KBM-7 (cell line): ENCODE measurements at regions not wholly inside any gene's neighbourhood (a gene's known extent, or its start where the extent isn't known, plus 50 kb on each side); places are given as distances from the start of the nearest gene placed in this dataset.

Experiments used
- DNase-seq: peaks from one replicate; pipeline ENCODE4 v3.0.0-alpha.2; 2015
- in situ Hi-C: fragments of 300-500 bp; cut with MboI; formaldehyde crosslinking; loops from 2 replicates; pipeline ENCODE4 v1.14.3; 2020; ENCODE audit warnings: low sequenced_read_pairs, low pct_unique_long_range_greater_than_20kb, mixed read lengths

GRCh38 chr7:11895337-11895736 is 63.3 kb upstream of the THSD7A start:
- in situ Hi-C loops = no loop called here

GRCh38 chr7:11896663-11897062 is 64.7 kb upstream of the THSD7A start:
- no peak for DNase-seq
- in situ Hi-C loops = no loop called here

More at GRCh38 chr7:11895337-11895736, 63.3 kb upstream of the THSD7A start:
- no peak for DNase-seq

- in situ Hi-C loops = no loop called here
- no peak for DNase-seq
Measured at GRCh38 chr7:11899247-11899646, 67.2 kb upstream of the THSD7A start.

- in situ Hi-C loops = no loop called here
- DNase-seq = no peak
Measured at GRCh38 chr7:11910253-11910652, 78.3 kb upstream of the THSD7A start.

GRCh38 chr7:11911900-11912299 is 79.9 kb upstream of the THSD7A start:
- in situ Hi-C loops = no loop called here
- DNase-seq = no peak

GRCh38 chr7:11914645-11915044 is 82.6 kb upstream of the THSD7A start:
- DNase-seq = no peak
- in situ Hi-C loops = no loop called here

- no peak for DNase-seq
Measured at GRCh38 chr7:11923376-11923930, 91.5 kb upstream of the THSD7A start.

DNA sequence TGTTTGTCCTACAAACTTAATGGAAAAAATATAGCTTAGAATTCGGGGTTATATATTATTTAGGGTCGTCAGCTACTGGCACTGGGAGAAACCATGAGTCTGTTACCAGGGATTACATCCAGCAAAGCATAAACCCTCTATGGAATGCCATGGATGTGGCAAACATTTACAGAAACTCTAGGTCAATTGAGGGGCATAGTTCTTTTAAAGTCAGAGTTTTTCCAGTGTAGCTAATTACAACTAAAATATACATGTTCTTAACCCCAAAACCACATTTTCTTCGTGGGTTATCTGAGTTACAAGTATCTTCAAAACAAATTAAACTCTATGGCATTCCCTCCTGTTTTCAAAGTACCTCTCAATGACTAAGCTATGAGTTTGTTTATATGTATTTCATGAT is 99.3 kb upstream of the THSD7A start:
- in situ Hi-C loops = no loop called here
- DNase-seq = no peak

More at GRCh38 chr7:11923376-11923930, 91.5 kb upstream of the THSD7A start:
- in situ Hi-C loops = no loop called here

- in situ Hi-C loops = no loop called here
- no peak for DNase-seq
Measured at GRCh38 chr7:11934796-11935195, 102.8 kb upstream of the THSD7A start.

GRCh38 chr7:11935905-11936304 is 103.9 kb upstream of the THSD7A start:
- no peak for DNase-seq
- in situ Hi-C loops = no loop called here

DNA sequence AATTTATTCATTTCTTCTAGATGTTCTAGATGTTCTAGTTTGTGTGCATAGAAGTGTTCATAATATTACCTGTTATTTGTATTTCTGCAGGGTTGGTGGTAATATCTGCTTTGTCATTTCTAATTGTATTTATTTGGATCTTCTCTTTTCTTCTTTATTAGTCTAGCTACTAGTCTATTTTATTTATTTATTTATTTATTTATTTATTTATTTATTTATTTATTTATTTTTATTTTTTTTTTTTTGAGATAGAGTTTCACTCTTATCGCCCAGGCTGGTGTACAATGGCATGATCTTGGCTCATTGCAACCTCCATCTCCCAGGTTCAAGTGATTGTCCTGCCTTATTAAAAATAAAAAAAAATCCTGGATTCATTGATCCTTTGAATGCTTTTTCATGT is 114.8 kb upstream of the THSD7A start:
- DNase-seq = no peak
- in situ Hi-C loops = no loop called here

DNA sequence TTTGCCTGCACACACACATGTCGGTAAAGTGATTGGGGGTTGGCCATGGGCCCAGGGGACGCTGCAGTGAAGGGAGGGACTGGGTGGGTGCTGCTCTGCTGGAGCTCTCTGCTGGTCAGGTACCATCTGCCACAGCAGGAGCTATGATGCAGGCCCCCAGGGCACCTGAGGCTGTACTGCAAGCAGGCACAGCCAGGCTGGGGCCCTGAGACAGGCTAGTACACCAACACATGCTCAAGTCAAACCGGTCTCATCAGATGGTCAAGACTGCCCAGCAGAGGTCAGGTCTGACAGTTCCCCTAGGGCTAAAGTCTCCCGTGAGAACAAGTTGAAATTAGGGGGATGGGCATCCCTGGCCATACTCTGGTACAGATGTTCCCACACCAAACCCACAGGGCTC is 118.3 kb upstream of the THSD7A start:
- in situ Hi-C loops = no loop called here
- no peak for DNase-seq

- in situ Hi-C loops = no loop called here
- DNase-seq = no peak
Measured at GRCh38 chr7:11950942-11951341, 118.9 kb upstream of the THSD7A start.

DNA sequence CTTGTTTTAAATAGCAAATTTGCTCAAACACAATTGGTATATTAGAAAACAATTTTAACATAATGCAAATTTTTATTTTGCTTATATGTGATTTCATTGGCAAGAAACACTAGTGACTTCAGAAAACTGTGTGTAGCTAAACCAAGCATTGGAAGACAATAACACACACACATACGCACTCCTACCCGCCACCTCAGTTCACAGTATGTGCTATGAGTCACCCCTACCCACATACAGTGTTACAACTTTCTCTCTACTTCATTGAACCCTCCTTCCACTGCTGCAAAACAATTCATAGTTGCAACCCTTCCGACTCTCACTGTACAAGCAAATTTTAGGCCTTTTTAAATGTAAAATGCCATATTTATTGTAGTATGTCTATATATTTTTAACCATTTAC is 119.9 kb upstream of the THSD7A start:
- in situ Hi-C loops = no loop called here
- no peak for DNase-seq

- in situ Hi-C loops = no loop called here
- DNase-seq = no peak
Measured at GRCh38 chr7:11952972-11953371, 121.0 kb upstream of the THSD7A start.

GRCh38 chr7:11956991-11957390 is 125.0 kb upstream of the THSD7A start:
- in situ Hi-C loops = no loop called here
- no peak for DNase-seq

DNA sequence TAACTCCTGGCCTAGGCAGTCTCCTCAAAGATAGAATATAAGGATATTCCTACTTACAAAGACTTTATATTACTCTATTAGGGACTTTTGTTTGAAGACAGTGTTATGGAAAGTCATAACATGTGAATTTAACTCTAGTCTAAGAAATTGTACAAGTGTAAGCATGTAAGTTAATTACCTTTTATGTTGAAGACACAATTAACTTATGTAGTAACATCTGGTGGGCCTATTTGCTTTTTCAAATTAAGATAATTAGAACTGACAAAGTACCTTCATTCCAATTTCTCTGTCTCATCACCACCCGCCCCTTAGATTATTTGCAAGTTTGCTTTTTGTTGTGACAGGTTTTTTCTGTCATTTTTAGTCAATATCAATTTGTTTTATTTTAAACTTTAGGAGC is 126.0 kb upstream of the THSD7A start:
- in situ Hi-C loops = no loop called here
- no peak for DNase-seq

GRCh38 chr7:11959121-11959520 is 127.1 kb upstream of the THSD7A start:
- in situ Hi-C loops = no loop called here
- no peak for DNase-seq

DNA sequence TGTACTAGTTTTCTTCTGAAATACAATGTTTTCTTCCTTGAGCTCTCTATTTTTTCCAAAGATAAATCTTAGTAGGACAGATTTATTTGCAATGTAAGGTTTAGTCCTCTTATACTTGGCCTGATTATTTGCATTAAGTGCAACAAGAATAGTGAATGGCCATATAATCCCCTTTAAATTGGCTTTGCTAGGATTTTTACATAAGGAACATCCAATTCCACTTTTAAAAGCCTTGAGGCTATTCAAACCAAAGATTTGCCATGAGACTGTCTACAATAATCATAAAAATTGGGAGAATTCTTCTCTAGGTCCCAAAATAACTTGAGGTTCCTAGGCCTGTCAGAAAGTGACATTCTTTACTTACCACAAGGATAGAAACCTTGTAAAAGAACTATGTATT is 128.6 kb upstream of the THSD7A start:
- in situ Hi-C loops = no loop called here
- no peak for DNase-seq

- no peak for DNase-seq
- in situ Hi-C loops = no loop called here
Measured at GRCh38 chr7:11969643-11970042, 137.6 kb upstream of the THSD7A start.

DNA sequence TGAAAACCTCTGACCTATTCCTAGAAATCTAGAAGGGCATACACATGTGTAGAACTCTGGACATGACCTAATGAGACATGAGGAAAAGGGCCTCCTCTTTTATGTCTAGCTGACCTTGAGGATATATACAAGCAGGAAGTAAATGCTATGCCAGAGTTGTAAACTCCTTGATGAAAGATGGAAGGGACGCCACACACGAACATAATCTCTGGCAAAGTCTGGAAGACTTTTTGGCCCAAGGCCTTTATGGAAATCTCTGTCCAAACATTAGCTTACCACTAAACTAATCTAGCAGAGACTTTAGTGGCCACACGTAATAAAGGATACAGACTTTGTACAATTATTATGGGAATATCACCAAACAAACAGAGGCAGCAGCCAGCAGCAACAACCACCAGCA is 138.1 kb upstream of the THSD7A start:
- in situ Hi-C loops = no loop called here

GRCh38 chr7:11985376-11985775 is 153.4 kb upstream of the THSD7A start:
- no peak for DNase-seq
- in situ Hi-C loops = no loop called here

More for the DNA sequence above, 138.1 kb upstream of the THSD7A start:
- DNase-seq = no peak
